Heart left ventricle (tissue), 16 donors: ENCODE measurements at regions not wholly inside any gene's neighbourhood (a gene's known extent, or its start where the extent isn't known, plus 50 kb on each side); places are given as distances from the start of the nearest gene placed in this dataset.

Source experiments
- ATAC-seq, 4 donors: fragments of 200-7000 bp; cut with Tn5 transposase; one replicate each; pipeline ENCODE4 v1.9.1; 2020 to 2022; ENCODE audit warnings: moderate library complexity in 4 of 4, mild to moderate bottlenecking in 3 of 4, moderate number of reproducible peaks in 1 of 4
- DNase-seq, 5 donors: peaks; one replicate each; pipeline ENCODE4 v3.0.0-alpha.2; 2020
- H3K27ac ChIP-seq, 12 donors: fragments of 200-600 bp; sonication (generic) in 4 of 12; one replicate each; pipeline versions ENCODE4 v1.5.0 to v1.8.0; 2016 to 2022; ENCODE audit warnings: mild to moderate bottlenecking in 2 of 12
- H3K27me3 ChIP-seq, 9 donors: fragments of 200-600 bp; sonication (generic) in 2 of 9; one replicate each; pipeline versions ENCODE4 v1.5.1 to v1.8.0; 2016 to 2022; ENCODE audit warnings: mild to moderate bottlenecking in 3 of 9
- H3K36me3 ChIP-seq, 9 donors: fragments of 200-600 bp; sonication (generic) in 2 of 9; one replicate each; pipeline versions ENCODE4 v1.5.0 to v1.8.0; 2018 to 2022; ENCODE audit warnings: mild to moderate bottlenecking in 2 of 9
- H3K4me1 ChIP-seq, 12 donors: fragments of 200-600 bp; sonication (generic) in 4 of 12; one replicate each; pipeline versions ENCODE4 v1.5.0 to v1.8.0; 2016 to 2022; ENCODE audit warnings: mild to moderate bottlenecking in 3 of 12
- H3K4me3 ChIP-seq, 12 donors: fragments of 200-600 bp; sonication (generic) in 4 of 12; one replicate each; pipeline versions ENCODE4 v1.5.0 to v1.8.0; 2017 to 2022; ENCODE audit warnings: mild to moderate bottlenecking in 9 of 12, moderate library complexity in 4 of 12
- H3K9me3 ChIP-seq, 12 donors: fragments of 200-600 bp; sonication (generic) in 4 of 12; one replicate each; pipeline versions ENCODE4 v1.5.0 to v1.8.0; 2016 to 2022; ENCODE audit warnings: mild to moderate bottlenecking in 1 of 12
- POLR2A ChIP-seq, 2 donors: fragments of 450-650 bp; IDR thresholded peaks; one replicate each; pipeline ENCODE4 v1.6.1; 2017; ENCODE audit warnings: antibody characterized with exemption in 2 of 2, mild to moderate bottlenecking in 2 of 2, moderate library complexity in 2 of 2
- WGBS, 4 donors: extraction: QIAGEN DNeasy Blood & Tissue Kit in 2 of 4; methylation state at CpG; one replicate each; pipeline versions ENCODE4 v1.1.5 to v1.1.7; 2013 to 2018; 5-methylcytosine and 5-hydroxymethylcytosine counted together
- intact Hi-C, 10 donors: fragments of 100-400 bp; cut with DNase I; formaldehyde crosslinking; loops; one replicate each; pipeline versions ENCODE4 v1.11.1 to v1.14.2; 2022
- TF ChIP-seq, protein P1 (sequence below), 12 donors: fragments of 200-600 bp; sonication (generic) in 4 of 12; IDR thresholded peaks; one replicate each; pipeline versions ENCODE4 v1.5.0 to v1.8.0; 2018 to 2022; ENCODE audit warnings: antibody characterized with exemption in 12 of 12, mild to moderate bottlenecking in 5 of 12
- donor health status: ischemic (EF 13 %, LVEDD 7.1; RV severe dilation, severe dysfunction).
- donor health status: healthy with polysubstance abuse.
- donor health status: DM: no; HTN: yes; CAD: no.
- donor health status: DM: no; HTN: no; CAD: no.
- donor health status: ischemic (EF 25% LVEDD 6.9; RV normal size, moderate dysfunction).
- donor health status: ischemic (EF 25% LVEDD 5.7; RV mildly dilated, moderate dysfunction).
- donor health status: healthy.
- donor health status: DM: yes; HTN: yes; CAD: no.
- donor health status: ischemic (EF 35%, LVEDD 5.7; RV mildly dilated, moderate dysfunction).
- donor health status: nonischemic (EF 11% LVEDD 7.7; RV severe dilation, severe dysfunction).
- donor health status: DM: yes; HTN: yes; CAD: no.
- donor health status: PGD.
- donor health status: ischemic (EF 29% LVEDD 5.4; RV normal size, mild dysfunction).
- donor health status: nonischemic (EF 23%, LVEDD 6.1; RV moderate dilation, normal function).

DNA sequence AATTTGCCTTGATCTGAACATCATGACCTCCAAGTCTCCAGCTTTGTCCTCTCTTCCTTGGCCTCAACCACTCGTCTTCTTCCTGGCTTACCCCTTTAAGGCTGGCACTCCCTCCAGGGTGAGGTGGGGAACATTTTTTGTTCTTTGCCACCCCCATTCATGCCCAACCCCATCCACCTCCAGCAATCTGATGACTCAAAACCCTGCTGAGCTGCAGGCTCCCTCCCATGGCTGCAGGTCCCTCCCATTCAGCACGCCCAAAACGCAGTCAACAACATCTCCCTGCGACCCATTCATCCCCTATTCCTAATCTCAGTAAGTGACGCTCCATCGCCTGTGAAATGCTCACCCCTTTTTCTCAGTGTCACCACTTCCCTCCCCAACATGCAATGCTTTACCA is 138.8 kb upstream of the PRMT8 start:
- ATAC-seq, result no peak
- no peak for DNase-seq
- WGBS, 4 donors, result 87 to 92% (median 87%) methylated on average over 6 of the region's 6 CpGs
- Histone ChIP-seq H3K4me3 (no peak overlapping the region), H3K36me3 (no peaks in the 10 kb centered on the region), H3K4me1 (peaks cover 0 to 17% (median 5%) of the 10 kb centered on the region in 12 donors), H3K27me3 (peaks cover 0 to 5% (median 0%) of the 10 kb centered on the region in 9 donors), H3K9me3 (no peaks in the 10 kb centered on the region), H3K27ac (no peak overlapping the region)
- TF ChIP-seq, protein P1, sequence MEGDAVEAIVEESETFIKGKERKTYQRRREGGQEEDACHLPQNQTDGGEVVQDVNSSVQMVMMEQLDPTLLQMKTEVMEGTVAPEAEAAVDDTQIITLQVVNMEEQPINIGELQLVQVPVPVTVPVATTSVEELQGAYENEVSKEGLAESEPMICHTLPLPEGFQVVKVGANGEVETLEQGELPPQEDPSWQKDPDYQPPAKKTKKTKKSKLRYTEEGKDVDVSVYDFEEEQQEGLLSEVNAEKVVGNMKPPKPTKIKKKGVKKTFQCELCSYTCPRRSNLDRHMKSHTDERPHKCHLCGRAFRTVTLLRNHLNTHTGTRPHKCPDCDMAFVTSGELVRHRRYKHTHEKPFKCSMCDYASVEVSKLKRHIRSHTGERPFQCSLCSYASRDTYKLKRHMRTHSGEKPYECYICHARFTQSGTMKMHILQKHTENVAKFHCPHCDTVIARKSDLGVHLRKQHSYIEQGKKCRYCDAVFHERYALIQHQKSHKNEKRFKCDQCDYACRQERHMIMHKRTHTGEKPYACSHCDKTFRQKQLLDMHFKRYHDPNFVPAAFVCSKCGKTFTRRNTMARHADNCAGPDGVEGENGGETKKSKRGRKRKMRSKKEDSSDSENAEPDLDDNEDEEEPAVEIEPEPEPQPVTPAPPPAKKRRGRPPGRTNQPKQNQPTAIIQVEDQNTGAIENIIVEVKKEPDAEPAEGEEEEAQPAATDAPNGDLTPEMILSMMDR (IDR thresholded peaks at IDR 0.05), result no peak
- TF ChIP-seq POLR2A (IDR thresholded peaks at IDR 0.05), result no peak
- intact Hi-C loops, result no loop called here

DNA sequence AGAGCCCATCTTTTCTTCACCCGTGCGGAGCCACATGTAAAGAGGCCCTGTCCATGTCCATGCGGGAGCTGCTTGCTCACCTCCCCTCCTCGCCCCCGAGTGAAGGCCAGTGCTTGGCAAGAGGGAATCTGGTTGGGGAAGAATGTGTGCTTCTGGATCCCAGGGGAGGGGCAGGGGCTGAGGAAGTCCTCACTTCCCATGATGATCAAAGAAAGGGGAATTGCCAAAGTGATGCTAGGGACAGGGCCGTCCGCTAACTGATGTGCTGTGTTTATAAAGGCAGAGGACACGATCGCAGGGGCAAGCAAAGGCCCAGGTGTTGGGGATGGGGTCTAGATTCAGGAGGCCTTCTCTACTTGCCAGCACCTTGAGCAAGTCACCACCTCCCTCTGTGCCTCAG is 137.4 kb upstream of the PRMT8 start:
- DNase-seq, result no peak
- peaks cover 0 to 17% (median 5%) of the 10 kb centered on the region in 12 donors for H3K4me1 ChIP-seq
- no peak for TF ChIP-seq POLR2A (IDR thresholded peaks at IDR 0.05)
- TF ChIP-seq, protein P1 (IDR thresholded peaks at IDR 0.05), result no peak
- no peaks in the 10 kb centered on the region for H3K9me3 ChIP-seq
- peaks cover 0 to 5% (median 0%) of the 10 kb centered on the region in 9 donors for H3K27me3 ChIP-seq
- H3K36me3 ChIP-seq, result no peaks in the 10 kb centered on the region
- 90 to 93% (median 91%) methylated on average over 9 of the region's 9 CpGs for WGBS, 4 donors
- H3K4me3 ChIP-seq, result no peak overlapping the region
- no peak for ATAC-seq
- no peak overlapping the region for H3K27ac ChIP-seq
- intact Hi-C loops, result no loop called here

DNA sequence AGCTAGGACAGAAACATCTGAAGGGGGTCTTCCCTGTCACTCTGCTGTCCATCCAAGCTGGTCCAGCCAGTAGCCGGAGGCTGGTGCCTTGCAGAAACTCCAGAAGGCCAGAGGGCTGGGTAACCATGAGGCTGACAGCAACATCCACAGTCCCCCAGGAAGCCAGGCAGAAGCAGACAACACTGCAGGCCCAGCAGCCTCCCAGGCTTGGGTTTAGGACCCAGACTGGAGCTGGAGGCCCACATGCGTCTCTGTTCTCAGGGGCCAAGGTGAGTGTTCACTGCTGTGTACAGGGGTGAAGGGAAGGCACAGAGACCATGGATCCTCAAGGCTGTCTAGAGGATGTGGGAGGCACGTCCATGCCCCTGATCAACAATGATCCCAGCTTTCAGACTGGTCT is 136.4 kb upstream of the PRMT8 start:
- intact Hi-C loops, result no loop called here
- H3K4me1 ChIP-seq, result peaks cover 0 to 17% (median 5%) of the 10 kb centered on the region in 12 donors
- H3K9me3 ChIP-seq, result no peaks in the 10 kb centered on the region
- no peaks in the 10 kb centered on the region for H3K36me3 ChIP-seq
- ATAC-seq, result peak in 2 of 4 donors; percentile 10 to 14
- WGBS, 4 donors, result 90 to 100% (median 95%) methylated on average over 2 to 3 of the region's 3 CpGs
- no peak overlapping the region for H3K4me3 ChIP-seq
- DNase-seq, result no peak
- no peak overlapping the region for H3K27ac ChIP-seq
- peaks cover 0 to 5% (median 0%) of the 10 kb centered on the region in 9 donors for H3K27me3 ChIP-seq
- TF ChIP-seq POLR2A (IDR thresholded peaks at IDR 0.05), result no peak
- TF ChIP-seq, protein P1 (IDR thresholded peaks at IDR 0.05), result no peak

DNA sequence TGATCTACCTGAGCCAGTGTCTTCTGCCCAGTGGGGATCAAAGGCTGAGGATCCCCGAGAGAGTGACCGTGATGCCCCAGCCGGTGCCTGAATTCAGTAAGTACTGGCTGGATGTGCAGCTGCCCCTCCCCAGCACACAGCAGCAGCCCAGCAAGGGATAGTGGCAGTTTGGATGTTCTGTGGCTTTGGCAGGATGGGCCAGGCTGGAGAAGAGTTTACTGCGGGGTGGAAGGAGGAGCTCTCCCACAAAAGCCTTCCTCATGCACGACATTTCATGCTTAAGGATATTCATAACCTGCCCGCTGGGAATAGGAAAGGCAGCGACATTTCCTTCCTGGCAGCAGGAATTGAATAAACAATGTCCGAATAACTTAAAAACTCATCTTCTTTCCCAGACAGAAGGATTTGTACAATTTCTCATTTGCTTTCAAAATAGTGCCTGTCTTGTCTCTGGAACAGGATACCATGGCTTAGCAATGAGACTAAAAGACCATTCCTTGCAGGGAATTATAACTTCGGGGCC is 135.6 kb upstream of the PRMT8 start:
- DNase-seq, result no peak
- ATAC-seq, result peak in 2 of 4 donors; percentile 6 to 21
- intact Hi-C loops, result no loop called here
- Histone ChIP-seq H3K36me3 (no peaks in the 10 kb centered on the region), H3K27me3 (peaks cover 0 to 5% (median 0%) of the 10 kb centered on the region in 9 donors), H3K27ac (peak overlapping the region in 1 of 12 donors; percentile 23), H3K9me3 (no peaks in the 10 kb centered on the region), H3K4me1 (peaks cover 0 to 12% (median 5%) of the 10 kb centered on the region in 12 donors), H3K4me3 (no peak overlapping the region)
- 44 to 54% (median 46%) methylated on average over 9 of the region's 9 CpGs for WGBS, 4 donors
- TF ChIP-seq, protein P1 (IDR thresholded peaks at IDR 0.05), result no peak
- TF ChIP-seq POLR2A (IDR thresholded peaks at IDR 0.05), result no peak
